ENCODE measurements at regions not wholly inside any gene's neighbourhood (a gene's known extent, or its start where the extent isn't known, plus 50 kb on each side); places are given as distances from the start of the nearest gene placed in this dataset.

GRCh38 chr2:146503366-146503765, 1341.5 kb upstream of the ACVR2A start:
- no peak for DNase-seq (ENCODE audit: low read depth in 3 of 3)

GRCh38 chr2:146496248-146496647, 1348.6 kb upstream of the ACVR2A start:
- DNase-seq (ENCODE audit: low read depth in 3 of 3): no peak

GRCh38 chr2:146489386-146489785, 1355.4 kb upstream of the ACVR2A start:
- DNase-seq (ENCODE audit: low read depth in 3 of 3): no peak

GRCh38 chr2:146481629-146482028, 1363.2 kb upstream of the ACVR2A start:
- DNase-seq (ENCODE audit: low read depth in 3 of 3): no peak

GRCh38 chr2:146477383-146477782, 1367.4 kb upstream of the ACVR2A start:
- DNase-seq (ENCODE audit: low read depth in 3 of 3): no peak

- DNase-seq (ENCODE audit: low read depth in 3 of 3): no peak
Observed at GRCh38 chr2:146468578-146468977, 1376.3 kb upstream of the ACVR2A start.

GRCh38 chr2:146467425-146467824, 1377.4 kb upstream of the ACVR2A start:
- no peak for DNase-seq (ENCODE audit: low read depth in 3 of 3)

GRCh38 chr2:146465460-146465859, 1379.4 kb upstream of the ACVR2A start:
- no peak for DNase-seq (ENCODE audit: low read depth in 3 of 3)

- DNase-seq (ENCODE audit: low read depth in 3 of 3): no peak
Observed at GRCh38 chr2:146461068-146461467, 1383.8 kb upstream of the ACVR2A start.

- no peak for DNase-seq (ENCODE audit: low read depth in 3 of 3)
Observed at GRCh38 chr2:146458585-146458984, 1386.2 kb upstream of the ACVR2A start.

GRCh38 chr2:146457221-146457620, 1387.6 kb upstream of the ACVR2A start:
- DNase-seq (ENCODE audit: low read depth in 3 of 3): no peak

- no peak for DNase-seq (ENCODE audit: low read depth in 3 of 3)
Observed at GRCh38 chr2:146455325-146455724, 1389.5 kb upstream of the ACVR2A start.

GRCh38 chr2:146451972-146452371, 1392.9 kb upstream of the ACVR2A start:
- DNase-seq (ENCODE audit: low read depth in 3 of 3): no peak

- DNase-seq (ENCODE audit: low read depth in 3 of 3): no peak
Observed at GRCh38 chr2:146450131-146450530, 1394.7 kb upstream of the ACVR2A start.

GRCh38 chr2:146444987-146445386, 1399.8 kb upstream of the ACVR2A start:
- no peak for DNase-seq (ENCODE audit: low read depth in 3 of 3)

GRCh38 chr2:146444085-146444484, 1400.7 kb upstream of the ACVR2A start:
- no peak for DNase-seq (ENCODE audit: low read depth in 3 of 3)

- DNase-seq (ENCODE audit: low read depth in 3 of 3): no peak
Observed at GRCh38 chr2:146438246-146438645, 1406.6 kb upstream of the ACVR2A start.

- no peak for DNase-seq (ENCODE audit: low read depth in 3 of 3)
Observed at GRCh38 chr2:146437712-146438111, 1407.1 kb upstream of the ACVR2A start.

GRCh38 chr2:146433116-146433875, 1411.5 kb upstream of the ACVR2A start:
- no peak for DNase-seq (ENCODE audit: low read depth in 3 of 3)

GRCh38 chr2:146429366-146429765, 1415.5 kb upstream of the ACVR2A start:
- no peak for DNase-seq (ENCODE audit: low read depth in 3 of 3)

GRCh38 chr2:146417942-146418341, 1426.9 kb upstream of the ACVR2A start:
- DNase-seq (ENCODE audit: low read depth in 3 of 3): no peak

GRCh38 chr2:146415291-146415690, 1429.5 kb upstream of the ACVR2A start:
- DNase-seq (ENCODE audit: low read depth in 3 of 3): no peak

GRCh38 chr2:146414456-146414855, 1430.4 kb upstream of the ACVR2A start:
- no peak for DNase-seq (ENCODE audit: low read depth in 3 of 3)

- no peak for DNase-seq (ENCODE audit: low read depth in 3 of 3)
Observed at GRCh38 chr2:146413086-146413610, 1431.7 kb upstream of the ACVR2A start.
